HG02885 (cell line): ENCODE measurements at regions not wholly inside any gene's neighbourhood (a gene's known extent, or its start where the extent isn't known, plus 50 kb on each side); places are given as distances from the start of the nearest gene placed in this dataset.
"Not testable (repeated sequence)": the region's sequence is repeated elsewhere in the genome, so short reads cannot be mapped to it uniquely, and the experiment has no call there.

Source experiments
- ATAC-seq: cut with Tn5 transposase; IDR thresholded peaks from one replicate; pipeline ENCODE4 v1.9.1; 2021; ENCODE audit warnings: mild to moderate bottlenecking; ENCODE audit not compliant: unreplicated experiment, poor library complexity

DNA sequence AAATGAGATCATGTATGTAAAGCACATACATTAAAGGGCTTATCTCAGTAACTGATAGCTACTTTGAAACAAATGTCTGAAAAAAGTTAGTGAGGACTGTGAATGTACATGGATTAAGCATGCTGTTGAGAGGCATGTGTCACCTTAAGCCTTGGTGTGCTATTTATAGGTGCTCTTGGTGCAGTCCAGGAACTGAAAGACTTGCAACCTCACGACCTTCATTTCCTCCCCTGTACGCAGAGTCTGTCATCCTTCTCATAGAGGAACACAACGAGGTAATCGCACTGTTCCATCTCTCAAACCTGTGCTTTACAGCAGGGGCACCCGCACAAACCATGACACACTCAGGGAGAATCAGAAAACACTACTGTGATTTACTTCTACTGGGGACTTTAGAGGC, 65.6 kb downstream of the UFM1 start:
- peak; percentile 98 for ATAC-seq

DNA sequence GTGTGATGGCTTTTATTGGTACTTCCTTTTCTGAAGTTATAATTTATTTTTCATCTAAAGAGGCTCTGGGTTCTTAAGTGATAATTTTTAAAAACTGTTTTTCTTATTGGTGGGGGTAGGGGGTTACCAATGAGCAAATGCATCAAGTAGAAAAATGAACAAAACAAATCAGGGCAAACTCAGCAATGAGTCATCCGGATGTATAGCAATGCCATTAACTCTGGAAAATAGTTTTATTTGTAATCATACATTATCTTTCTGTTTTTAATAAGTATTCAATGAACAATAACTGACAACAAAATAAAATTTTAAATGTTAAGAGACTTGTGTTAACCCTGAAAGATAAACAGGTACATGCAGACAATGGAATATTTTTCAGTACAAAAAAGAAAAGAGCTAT, 67.6 kb downstream of the UFM1 start:
- ATAC-seq = no peak

DNA sequence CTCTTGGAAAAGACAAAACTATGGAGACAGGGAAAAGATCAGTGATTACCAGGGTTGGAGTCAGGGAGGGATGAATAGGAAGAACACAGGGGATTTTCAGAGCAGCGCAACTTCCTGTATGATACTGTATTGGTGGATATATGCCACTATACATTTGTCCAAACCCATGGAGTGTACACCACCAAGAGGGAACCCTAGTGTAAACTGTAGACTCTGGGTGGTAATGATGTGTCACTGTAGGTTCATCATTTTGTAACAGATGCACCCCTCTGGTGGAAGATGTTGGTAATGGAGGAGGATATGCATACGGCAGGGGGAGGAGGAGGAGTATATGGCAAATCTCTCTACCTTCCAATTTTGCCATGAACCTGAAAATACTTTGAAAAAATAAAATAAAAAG, 68.1 kb downstream of the UFM1 start:
- ATAC-seq = peak; percentile 31

DNA sequence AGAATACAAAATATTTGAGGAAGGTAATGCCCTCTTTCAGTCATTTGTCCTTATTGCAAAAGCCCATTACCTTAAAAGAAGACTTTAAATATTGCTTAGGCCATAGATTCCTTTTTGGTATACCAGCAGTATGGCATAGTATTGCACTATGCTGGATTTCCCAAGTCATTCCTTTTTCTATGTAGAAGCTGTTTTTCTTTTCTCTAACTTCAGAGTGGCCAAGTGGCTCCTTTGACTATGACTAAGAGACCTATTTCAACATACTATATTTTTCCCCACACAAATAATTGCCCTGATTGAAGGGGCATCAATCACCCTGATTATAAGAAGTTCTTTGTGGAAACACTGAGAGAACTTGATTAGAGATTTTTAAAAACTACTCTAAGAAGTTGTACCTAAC, 68.6 kb downstream of the UFM1 start:
- no peak for ATAC-seq

DNA sequence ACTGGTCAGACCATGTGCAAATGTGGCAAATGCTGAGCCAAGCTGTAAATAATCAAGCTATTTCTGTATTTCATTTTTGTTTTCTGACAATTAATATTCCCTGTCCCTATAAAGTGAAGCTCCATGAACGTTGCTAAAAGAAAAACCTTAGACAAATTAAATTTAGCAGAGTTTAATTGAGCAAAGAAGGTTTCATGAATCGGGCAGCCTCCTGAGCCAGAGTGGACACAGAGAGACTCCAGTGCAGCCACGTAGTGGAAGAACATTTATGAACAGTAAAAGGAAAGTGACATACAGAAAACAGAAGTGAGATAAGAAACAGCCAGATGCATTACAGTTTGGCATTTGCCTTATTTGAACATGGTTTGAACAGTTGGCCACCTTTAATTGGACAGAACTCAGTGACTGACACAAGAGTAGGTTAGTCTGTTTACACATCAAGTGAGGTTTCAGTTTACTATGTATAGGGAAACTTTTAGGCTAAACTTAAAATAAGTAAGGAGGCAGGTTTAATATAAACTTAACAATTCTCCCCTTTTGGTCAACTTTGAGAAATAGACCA, 69.7 kb downstream of the UFM1 start:
- ATAC-seq = no peak

DNA sequence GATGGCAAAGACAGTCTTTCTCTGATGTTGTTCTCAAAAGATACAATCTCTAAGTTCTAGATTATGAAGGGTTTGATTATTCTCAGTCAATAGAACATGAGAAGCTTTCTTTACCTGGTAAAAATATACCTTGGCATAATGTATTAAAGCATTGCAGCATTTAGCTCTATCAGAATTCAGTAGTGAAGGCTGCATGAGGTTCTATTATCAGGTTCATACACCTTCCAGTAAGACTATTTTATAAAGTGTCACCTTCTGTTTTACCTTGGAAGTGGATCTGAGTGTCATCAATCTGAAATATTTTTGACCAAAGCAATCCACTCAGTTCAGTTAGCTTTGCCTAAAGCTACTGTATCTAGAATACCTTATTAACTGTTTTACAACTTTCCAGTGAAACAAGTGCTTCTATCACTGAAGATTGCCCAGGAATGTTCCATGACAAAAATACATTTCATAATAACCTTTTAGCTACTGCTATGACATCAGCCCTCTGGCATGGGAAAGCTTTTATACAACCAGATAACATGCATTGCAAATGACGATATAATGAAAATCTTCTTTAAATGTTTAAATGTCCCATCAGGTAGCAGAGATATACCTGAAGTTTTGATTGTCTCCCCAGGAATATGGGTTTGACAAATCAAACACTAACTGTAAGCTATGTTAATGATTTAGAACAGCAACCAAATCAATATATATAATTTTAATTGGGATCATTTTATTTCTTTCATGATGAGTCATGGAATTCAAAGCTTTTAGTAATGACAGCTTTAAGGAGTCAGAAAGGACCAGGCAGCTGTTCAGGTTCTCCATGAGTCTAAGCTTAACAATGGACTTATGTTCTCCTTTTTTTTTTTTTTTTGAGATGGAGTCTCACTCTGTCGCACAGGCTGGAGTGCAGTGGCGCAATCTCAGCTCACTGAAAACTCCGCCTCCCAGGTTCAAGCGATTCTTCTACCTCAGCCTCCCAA, 72.2 kb downstream of the UFM1 start:
- ATAC-seq = no peak

DNA sequence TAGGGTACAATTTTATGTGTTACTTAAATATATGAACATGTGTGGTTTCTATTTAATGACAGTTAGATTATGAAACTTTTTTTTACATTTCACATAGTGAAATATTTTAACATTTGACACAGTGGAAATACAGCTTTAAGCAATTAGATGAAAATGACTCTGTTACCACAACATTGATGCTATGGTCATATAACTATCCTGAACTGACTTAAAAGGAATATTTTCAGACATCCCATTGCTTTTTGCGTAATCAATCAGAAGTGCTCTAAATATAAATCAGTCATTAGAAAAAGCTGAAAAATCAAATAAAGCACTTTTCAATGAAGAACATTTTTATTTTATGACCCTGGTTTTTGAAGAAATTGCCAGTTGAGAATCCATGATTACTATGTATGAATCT, 80.3 kb downstream of the UFM1 start:
- ATAC-seq = no peak

DNA sequence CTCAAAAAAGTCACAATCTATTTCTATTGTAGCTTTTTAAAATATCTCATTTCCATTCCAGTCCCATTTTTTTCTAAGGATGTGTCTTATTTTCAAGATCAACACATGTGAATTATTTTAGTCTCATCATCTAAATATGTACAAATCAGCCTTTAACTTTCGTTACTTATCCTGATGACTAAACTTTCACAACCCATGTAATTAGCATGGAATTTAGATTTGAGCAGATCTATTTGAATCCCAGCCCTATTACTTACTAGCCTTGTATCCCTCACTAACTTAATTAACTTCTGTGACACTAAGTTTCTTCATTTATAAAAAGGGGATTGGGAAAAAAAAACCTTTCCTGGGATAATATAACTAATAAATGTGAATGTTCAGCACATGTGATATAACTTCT, 81.1 kb downstream of the UFM1 start:
- no peak for ATAC-seq

DNA sequence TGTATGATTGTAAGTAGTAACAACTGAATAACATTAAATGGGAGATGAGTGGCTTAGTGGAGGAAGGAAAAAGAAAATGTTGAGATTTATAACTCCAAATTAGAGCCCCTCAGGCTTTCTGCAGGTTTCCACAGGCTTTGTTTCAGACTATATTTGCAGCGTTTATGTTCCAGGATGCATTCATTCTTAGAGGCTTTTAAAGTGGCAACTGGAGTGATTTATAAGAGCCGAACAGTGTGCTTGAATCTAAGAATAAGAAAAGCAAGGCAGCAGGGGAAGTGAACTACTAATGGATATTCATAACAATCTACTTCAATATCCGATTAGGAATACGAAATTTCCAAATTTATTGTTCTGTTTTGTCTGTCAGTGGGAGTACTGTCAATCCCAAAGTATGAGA, 91.0 kb downstream of the UFM1 start:
- ATAC-seq = no peak

DNA sequence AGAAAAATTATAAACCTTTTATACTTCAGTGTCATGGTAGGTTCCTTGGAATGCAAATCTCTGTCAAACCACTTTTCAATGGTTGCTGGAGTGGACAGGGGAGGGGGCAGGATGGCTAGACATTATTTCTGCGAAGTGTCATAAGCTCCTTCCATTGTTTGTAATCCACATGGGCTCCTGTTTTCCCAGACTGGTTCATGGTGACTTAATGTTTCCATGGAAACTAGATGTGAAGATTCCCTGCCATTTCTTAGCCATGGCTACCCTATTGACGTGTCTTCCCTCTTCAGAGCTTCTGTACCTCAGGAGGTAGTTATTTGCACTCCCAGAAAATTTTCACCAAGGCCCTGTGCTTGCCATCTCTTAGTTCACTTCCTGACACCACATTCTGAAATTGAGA, 95.3 kb downstream of the UFM1 start:
- ATAC-seq = no peak

DNA sequence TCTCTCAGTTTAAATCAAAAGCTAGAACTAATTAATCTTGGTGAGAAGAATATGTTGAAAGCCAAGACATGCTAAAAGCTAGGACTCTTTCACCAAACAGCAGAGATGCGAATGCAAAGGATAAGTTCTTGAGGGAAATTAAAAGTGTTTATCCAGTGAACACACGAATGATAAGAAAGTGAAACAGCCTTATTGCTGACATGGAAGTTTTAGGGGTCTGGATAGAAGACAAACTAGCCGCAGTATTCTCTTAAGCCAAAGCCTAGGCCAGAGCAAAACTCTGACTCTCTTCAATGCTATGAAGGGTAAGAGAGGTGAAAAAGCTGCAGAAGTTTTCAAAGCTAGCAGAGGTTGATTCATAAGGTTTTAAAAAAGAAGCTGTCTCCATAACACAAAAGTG, 103.0 kb downstream of the UFM1 start:
- no peak for ATAC-seq

DNA sequence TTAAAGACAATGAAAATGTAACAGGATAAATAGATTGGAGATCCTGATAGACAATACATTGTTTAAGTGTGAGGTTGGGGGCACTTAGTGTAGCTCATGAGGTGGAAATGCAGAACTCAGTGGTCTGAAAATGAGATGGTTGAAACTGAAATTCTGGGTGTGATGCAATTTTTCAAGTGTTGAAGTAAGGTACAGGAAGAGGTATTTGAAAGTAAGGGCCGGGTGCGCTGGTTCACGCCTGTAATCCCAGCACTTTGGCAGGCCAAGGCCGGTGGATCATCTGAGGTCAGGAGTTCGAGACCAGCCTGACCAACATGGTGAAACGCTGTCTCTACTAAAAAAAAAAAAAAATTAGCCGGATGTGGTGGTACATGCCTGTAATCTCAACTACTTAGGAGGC, 113.0 kb downstream of the UFM1 start:
- ATAC-seq = peak; percentile 86

DNA sequence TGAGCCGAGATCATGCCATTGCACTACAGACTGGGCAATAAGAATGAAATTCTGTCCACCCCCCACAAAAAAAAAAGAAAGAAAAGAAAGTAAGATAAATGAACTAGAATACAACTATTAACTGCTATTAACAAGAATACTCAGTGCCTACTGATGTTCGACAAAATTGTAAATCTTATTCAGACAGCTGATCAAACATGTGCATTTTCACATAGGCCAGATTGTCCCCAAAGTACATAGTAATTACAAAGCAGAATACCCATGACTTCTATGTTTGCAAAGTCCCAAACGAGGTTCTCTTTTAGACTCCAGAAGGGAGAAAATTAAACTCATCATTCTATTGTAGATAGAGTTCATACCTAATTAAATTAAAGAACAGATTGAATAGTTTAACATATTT, 113.4 kb downstream of the UFM1 start:
- no peak for ATAC-seq

DNA sequence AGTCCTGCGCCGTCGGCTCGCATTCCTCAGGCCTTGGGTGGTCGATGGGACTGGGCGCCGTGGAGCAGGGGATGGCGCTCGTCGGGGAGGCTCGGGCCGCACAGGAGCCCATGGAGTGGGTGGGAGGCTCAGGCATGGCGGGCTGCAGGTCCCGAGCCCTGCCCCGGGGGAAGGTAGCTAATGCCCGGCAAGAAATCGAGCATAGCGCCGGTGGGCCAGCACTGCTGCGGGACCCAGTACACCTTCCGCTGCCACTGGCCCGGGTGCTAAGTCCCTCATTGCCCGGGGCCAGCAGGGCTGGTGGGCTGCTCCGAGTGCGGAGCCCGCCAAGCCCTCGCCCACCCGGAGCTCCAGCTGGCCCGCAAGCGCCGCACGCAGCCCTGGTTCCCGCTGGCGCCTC, 122.8 kb downstream of the UFM1 start:
- ATAC-seq = not testable (repeated sequence)

DNA sequence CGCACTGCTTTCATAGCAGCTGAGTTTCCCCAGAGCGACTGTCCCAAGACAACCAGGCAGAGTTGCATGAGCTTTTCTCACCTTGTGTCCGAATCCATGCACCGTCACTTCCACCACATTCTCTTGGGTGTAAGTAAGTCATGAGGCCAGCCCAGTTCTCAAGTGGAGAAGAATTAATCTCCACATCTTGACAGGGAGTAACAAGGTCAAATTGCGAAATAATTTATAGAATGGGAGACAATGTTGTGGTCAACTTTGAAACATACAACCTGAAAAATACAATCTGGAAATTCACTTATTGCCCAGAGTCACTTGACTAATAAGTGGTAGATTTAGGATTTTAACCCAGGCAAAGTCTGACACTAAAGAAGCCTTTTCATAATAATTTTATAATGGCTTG, 123.7 kb downstream of the UFM1 start:
- ATAC-seq = no peak

DNA sequence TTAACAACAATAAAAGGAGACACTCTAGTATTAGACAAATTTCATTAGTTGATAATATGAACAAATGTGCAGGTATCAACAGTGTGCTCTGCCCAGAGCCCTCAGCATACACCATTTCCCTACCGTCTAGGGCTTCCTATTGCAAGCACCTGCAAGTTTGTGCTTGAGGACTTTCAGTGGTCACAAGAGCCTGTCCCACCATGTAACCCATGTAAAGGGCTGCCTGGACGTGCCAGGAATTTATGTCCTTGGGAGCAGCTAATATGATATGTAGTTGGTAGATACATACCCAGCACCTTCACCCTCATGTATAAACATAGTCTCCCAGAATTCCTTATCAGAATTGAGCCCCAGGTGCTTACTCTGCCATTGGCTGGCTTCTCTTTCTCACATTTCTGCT, 128.0 kb downstream of the UFM1 start:
- no peak for ATAC-seq

DNA sequence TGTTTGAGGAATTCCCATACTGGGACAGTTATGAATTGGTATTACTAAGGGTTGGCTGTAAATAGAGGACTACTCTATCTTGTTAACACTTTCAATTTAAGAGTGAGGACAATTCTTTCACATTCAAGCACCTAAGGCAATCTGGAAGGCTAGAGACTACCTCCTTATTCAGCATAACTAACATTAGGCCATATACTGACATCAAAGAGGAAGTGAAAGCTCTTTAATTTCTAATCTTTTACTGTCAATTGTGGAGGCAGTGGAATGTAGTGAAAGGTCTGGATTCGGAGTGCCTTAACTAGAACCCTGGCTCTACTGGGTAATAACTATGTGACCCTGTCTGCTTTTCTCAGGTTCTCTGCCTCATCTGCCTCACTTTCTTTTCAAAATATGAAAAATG, 134.0 kb downstream of the UFM1 start:
- ATAC-seq = peak; percentile 85

DNA sequence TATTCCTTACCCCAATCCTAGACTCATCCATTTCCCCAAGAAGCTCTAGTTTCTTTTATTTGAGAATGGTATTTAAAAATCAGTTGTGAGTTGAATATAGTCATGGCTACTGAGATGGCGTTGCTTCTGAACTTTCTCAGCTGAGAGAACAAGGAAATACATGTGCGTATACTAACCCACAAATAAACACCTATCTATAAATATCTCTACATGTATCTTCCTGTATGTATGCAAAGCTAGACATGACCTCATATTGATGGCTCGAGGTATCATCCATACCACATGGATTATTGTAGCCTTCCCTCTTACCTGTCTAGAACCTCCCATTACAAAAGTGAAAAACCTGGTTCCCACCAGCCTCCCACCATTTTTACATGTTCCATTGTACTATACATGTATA, 141.0 kb downstream of the UFM1 start:
- ATAC-seq = no peak

DNA sequence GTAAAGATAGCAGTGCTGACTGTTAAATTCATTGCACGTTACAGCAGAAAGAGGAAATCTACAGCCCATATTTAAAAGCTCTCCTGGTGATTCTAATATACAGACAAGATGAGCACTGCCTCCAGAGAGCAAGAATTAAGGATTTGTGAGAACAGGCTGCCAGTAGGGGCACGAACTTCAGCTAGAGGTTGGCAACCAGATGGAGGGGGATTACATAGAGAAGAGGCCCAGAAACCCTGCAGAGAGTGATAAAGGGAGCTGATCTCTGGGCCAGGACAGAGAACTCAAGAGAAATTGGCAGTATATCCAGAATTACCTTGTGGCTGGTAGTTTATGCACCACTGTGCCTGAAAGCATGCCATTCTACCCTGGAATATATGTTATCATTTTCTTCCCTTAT, 144.8 kb downstream of the UFM1 start:
- ATAC-seq = no peak

DNA sequence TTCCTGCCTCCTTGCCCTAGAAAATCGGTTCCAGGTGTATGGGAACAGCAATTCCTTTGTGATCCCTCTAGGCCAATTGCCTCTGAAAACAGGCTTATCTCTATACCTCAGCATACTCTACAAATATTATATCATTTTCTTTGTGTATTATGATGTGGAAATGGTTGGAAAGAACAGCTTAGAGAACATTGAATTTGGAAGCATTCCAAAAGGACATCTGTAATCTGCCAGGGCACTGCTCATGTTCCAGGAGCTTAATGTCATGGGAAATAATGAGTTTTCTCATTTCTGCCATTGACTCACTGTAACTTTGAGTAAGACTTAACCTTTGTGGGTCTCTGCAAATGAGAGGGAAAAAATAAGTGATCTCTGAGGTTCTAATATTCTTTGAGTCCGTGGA, 147.3 kb downstream of the UFM1 start:
- no peak for ATAC-seq

DNA sequence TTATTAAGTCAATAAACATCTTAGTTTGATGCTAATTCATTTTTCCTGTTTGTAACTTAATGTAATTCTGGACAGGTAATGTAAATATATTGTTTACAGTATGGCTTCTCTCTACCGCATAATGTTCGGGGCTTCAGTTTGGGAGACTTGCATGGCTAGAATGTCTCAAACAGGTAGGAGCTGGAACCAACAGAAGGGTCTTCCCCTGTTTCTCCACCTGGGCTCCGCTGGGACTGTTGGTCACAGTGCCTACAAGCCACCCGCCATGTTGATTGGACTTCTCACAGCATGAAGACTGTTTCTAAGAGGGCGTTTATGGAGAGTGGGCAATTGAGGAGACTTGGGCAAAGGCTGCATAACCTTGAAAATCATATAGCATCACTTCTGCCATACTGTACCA, 148.6 kb downstream of the UFM1 start:
- no peak for ATAC-seq

DNA sequence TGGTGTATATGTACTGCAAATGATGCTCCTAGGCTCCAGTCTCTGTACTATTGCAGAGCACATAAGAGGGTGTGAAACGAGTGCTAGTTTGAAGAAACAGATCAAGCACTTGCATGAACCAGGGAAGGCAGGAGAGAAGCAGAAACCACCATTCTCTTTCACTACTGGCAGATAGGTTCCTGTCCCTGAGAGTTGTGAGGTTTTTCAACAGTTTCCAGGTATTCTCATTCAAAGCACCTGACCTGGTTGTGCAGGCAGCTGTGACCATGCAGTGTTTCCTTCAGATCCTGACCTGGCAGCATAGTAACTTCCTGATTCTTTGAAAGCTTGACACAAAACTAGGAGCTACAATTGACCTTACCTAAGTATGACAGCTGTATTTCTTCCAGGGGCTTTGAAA, 164.9 kb downstream of the UFM1 start:
- no peak for ATAC-seq
